ENCODE measurements at regions not wholly inside any gene's neighbourhood (a gene's known extent, or its start where the extent isn't known, plus 50 kb on each side); places are given as distances from the start of the nearest gene placed in this dataset.

GRCh38 chr18:75358928-75359327 is 68.6 kb downstream of the SMIM21 start:
- DNase-seq: no peak

- no peak for DNase-seq
Observed at GRCh38 chr18:75353357-75353756, 74.1 kb downstream of the SMIM21 start.

DNA sequence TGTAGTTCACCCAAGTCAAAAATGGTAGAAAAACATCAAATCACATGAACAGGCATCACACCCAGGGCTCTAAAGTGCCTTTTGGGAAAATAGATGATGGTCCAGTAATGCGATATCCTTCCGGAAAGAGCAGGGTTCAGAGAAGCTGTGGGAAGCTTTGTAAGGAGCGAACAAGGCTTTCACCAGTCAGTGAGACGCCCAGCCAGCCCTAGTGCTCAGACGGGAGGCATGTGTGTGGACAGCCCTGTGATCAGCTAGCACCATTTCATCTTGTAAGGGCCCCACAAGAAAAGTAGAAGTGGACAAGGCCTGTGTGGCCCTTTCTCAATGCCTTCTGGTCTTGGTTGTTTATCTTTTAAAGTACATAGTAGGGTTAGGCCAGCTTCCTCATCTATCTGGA is 76.1 kb downstream of the SMIM21 start:
- DNase-seq: no peak

- DNase-seq: peak; percentile 75
Observed at GRCh38 chr18:75350857-75351256, 76.6 kb downstream of the SMIM21 start.

DNA sequence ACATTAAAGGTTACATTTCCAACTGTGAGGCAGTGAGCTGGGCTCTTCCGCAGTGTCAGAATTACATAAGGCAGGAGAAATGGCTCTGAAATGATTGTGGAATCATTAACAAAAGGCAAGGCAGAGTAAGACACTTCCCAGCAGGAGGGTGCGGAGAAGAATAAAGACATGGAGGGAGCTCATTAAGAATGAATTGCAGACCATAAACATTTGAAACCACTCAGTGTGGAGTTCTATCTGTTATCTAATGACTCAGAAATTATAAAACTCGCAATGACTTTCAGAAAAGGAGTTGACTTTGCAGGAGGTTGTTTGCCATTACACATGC is 77.0 kb downstream of the SMIM21 start:
- DNase-seq: peak; percentile 95

- DNase-seq: no peak
Observed at GRCh38 chr18:75349668-75350511, 77.6 kb downstream of the SMIM21 start.

DNA sequence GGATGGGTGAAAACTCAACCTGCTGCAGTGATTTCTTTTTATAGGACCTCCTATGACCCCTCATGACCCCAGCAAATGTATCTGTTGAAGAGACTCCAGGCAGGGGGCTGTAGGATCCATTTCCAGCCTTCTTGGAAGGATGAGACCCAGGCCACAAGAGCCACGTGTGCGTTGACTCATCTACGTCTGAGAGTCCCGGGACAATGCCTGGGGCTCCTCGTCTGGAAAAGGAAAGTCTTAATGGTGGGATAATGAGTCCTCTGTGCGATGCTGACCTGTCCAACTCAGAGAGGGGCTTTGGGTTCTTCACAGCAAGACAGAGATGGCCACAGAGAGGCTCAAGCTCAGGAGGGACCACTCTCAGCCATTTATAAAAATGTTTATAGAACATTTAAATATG is 80.8 kb downstream of the SMIM21 start:
- no peak for DNase-seq

DNA sequence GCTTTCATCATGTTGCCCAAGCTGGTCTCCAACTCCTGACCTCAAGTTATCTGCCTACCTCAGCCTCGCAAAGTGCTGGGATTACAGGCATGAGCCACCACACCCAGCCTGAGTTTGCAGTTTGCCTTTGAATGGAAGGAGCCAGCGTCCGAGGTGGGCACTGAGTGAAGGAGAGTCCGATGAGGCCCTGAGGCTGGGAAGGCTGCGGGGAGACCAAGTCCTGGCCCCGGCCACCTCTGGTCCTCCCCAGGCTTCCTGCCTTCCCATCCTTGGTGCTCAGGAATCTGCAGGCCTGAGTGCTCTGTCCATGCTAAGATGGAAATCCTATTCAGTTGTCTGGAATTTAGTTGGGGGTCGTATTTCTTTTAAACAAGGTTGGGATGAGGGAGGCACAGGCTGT is 82.9 kb downstream of the SMIM21 start:
- DNase-seq: no peak

DNA sequence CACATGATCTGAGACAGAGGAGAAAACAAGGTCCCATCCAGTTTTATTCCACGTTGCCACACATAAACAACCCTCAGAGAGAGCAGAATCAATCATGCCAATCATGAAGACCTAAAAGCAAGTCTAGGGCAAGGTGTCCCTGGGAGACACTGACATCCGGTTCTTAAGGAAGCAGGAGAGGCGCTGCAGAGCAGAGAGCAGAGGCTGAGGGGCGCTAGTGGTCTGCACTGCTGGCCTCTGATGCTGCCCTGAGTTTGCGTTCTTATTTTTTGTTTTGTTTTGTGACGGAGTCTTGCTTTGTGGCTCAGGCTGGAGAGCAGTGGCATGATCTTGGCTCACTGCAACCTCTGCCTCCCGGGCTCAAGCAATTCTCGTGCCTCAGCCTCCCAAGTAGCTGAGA is 83.3 kb downstream of the SMIM21 start:
- DNase-seq: no peak

GRCh38 chr18:75343389-75343788 is 84.1 kb downstream of the SMIM21 start:
- DNase-seq: no peak

- peak; percentile 29 for DNase-seq
Observed at GRCh38 chr18:75341897-75342296, 85.6 kb downstream of the SMIM21 start.

DNA sequence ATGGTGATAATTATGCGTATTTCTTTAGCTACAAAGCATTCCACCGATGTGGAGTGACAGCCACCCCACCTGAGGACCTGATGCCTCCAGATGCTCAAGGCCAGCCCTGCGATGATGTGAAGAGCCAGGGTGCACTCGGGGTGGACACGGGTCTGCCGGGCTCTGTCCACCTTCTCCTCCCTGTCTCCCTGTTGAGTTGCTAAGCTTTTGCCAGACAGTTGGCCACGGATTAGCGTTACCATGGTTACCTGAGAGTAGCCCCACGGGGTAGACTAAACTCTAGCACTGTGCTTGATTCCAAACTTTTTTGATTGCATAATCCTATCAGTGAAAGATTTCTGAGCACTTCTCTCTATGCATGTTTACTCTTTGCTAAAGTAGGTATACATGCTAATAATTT is 86.2 kb downstream of the SMIM21 start:
- no peak for DNase-seq

GRCh38 chr18:75339936-75340605 is 87.4 kb downstream of the SMIM21 start:
- DNase-seq: no peak
